SK-N-MC (cell line): ENCODE measurements at regions not wholly inside any gene's neighbourhood (a gene's known extent, or its start where the extent isn't known, plus 50 kb on each side); places are given as distances from the start of the nearest gene placed in this dataset.

Experiments
- DNase-seq: peaks from one replicate; pipeline ENCODE4 v3.0.0-alpha.2; 2011; ENCODE audit warnings: low read depth, low spot score
- H3K27ac ChIP-seq: fragments of 200-600 bp; sonication (generic); 2 replicates; pipeline ENCODE4 v1.5.1; 2016; ENCODE audit warnings: mixed run types
- H3K36me3 ChIP-seq: fragments of 200-600 bp; sonication (generic); 2 replicates; pipeline ENCODE4 v1.6.1; 2017; ENCODE audit warnings: antibody characterized with exemption, low read length, mixed read lengths; ENCODE audit not compliant: insufficient read depth
- H3K4me3 ChIP-seq: fragments of 200-600 bp; sonication (generic); 2 replicates; pipeline ENCODE4 v1.5.1; 2016
- H3K9ac ChIP-seq: fragments of 200-600 bp; sonication (generic); 2 replicates; pipeline ENCODE4 v1.8.0; 2017; ENCODE audit warnings: mixed run types, mixed read lengths; ENCODE audit not compliant: insufficient read length
- H3K9me3 ChIP-seq: fragments of 200-600 bp; sonication (generic); 2 replicates; pipeline ENCODE4 v1.6.1; 2017; ENCODE audit warnings: low read depth, mild to moderate bottlenecking, antibody characterized with exemption, low read length, moderate library complexity, mixed read lengths
- EZH2 ChIP-seq: fragments of 200-600 bp; sonication (generic); IDR thresholded peaks from one replicate; pipeline ENCODE4 v1.6.1; 2017; ENCODE audit warnings: antibody characterized with exemption
- FOXP2 ChIP-seq: optimal IDR thresholded peaks from 2 replicates; pipeline ENCODE3; 2011; ENCODE audit warnings: mild to moderate bottlenecking, moderate library complexity; ENCODE audit not compliant: insufficient read depth; ENCODE audit errors: extremely low read length, control extremely low read depth
- POLR2AphosphoS5 ChIP-seq: IDR thresholded peaks from 2 replicates; pipeline ENCODE4 v1.6.1; 2012; ENCODE audit warnings: mild to moderate bottlenecking, low read depth, low read length, borderline replicate concordance

- no peak overlapping the region for H3K27ac ChIP-seq
- no peak overlapping the region for H3K4me3 ChIP-seq
- no peaks in the 10 kb centered on the region for H3K36me3 ChIP-seq
- no peak overlapping the region for H3K9ac ChIP-seq
- DNase-seq: no peak
- H3K9me3 ChIP-seq: no peaks in the 10 kb centered on the region
- no peak for TF ChIP-seq POLR2AphosphoS5
- TF ChIP-seq EZH2: no peak
- no peak for TF ChIP-seq FOXP2
Observed at GRCh38 chr4:184312126-184312525, 94.5 kb upstream of the ENPP6 start.

DNA sequence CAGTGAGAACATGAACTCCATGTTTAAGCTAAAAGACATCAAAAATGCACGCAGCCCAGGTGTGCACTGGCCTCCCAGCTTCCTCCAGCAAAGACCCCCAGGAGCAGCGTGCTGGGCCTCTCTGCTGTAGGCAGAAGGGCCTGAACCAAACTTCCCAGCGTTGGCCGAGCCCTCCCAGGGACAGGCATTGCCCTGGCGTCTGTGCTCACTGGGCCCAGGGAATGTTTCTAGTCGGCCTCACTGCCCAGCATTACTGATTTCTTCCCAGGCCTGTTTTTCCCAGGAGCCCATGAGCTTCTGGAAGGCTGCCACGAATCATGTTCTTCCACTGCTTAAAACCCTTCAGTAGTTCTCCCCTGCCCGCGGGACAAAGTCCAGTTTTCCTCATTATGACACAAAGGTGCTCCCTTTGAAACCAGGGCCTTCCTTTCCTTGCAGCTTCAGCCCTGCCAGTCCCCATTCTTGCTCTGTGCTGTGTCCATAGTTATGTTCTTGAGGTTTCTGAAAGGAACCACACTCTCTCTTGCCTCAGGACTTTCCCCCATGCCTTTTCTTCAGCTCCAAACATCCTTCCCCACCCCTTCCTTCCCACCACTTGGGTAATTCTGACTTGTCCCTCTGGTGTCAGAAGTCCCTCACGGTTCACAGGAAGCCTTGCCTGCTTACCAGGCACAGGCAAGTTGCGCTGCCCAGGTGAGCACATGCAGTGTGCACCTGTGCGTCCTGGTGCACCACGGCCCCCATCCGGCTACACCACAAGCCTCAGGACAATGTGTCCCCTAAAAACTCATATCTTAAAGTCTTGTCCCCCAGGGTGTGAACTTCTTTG lies 93.4 kb upstream of the ENPP6 start:
- H3K36me3 ChIP-seq: no peaks in the 10 kb centered on the region
- H3K27ac ChIP-seq: no peak overlapping the region
- no peak for DNase-seq
- no peak overlapping the region for H3K4me3 ChIP-seq
- TF ChIP-seq POLR2AphosphoS5 (no peak), FOXP2 (no peak)
- H3K9me3 ChIP-seq: no peaks in the 10 kb centered on the region
- no peak overlapping the region for H3K9ac ChIP-seq

DNA sequence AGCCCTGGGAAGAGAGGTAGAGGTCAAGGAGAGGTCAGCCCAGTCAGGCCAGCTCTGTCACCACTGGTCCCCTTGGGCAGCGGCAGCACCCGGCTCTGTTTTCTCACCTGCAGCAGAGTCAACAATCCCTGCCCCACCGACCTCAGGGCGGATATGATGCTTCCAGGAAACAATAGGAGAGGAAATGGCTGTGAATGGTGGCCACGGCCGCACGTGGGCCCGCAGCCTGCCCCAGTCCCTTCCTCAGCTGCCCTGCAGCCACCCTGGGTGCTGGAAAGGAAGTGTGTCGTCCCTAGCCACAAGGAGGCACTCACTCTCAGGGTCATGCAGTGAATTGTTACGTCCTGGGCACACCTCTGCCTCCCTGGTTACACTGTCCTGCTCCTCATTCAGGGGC lies 92.5 kb upstream of the ENPP6 start:
- Histone ChIP-seq H3K4me3 (no peak overlapping the region), H3K36me3 (no peaks in the 10 kb centered on the region), H3K9ac (no peak overlapping the region), H3K9me3 (no peaks in the 10 kb centered on the region), H3K27ac (no peak overlapping the region)
- TF ChIP-seq FOXP2 (no peak), EZH2 (no peak), POLR2AphosphoS5 (no peak)
- no peak for DNase-seq

GRCh38 chr4:184309241-184310170 lies 91.8 kb upstream of the ENPP6 start:
- DNase-seq: no peak
- TF ChIP-seq POLR2AphosphoS5: no peak
- no peak for TF ChIP-seq EZH2
- no peak for TF ChIP-seq FOXP2
- Histone ChIP-seq H3K27ac (no peak overlapping the region), H3K9me3 (no peaks in the 10 kb centered on the region), H3K36me3 (no peaks in the 10 kb centered on the region), H3K4me3 (no peak overlapping the region), H3K9ac (no peak overlapping the region)

DNA sequence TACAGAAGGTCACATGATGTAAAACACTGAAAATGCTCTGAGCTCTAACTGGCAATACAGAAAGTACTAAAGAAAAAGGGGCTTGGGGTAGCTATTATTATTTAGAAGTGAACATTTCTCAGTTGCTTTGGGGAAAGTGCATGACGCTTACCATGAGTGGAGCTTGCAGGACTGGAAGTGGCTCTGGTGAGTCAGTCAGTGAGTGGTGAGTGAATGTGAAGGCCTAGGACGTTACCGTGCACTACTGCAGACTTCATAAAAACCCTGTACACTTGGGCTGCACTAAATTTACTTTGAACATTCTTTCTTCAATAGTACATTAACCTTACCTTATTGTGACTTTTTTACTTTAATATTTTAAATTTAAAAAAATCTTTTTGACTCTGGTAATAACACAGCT lies 89.3 kb upstream of the ENPP6 start:
- Histone ChIP-seq H3K36me3 (no peaks in the 10 kb centered on the region), H3K9me3 (no peaks in the 10 kb centered on the region), H3K9ac (no peak overlapping the region), H3K4me3 (no peak overlapping the region), H3K27ac (no peak overlapping the region)
- no peak for DNase-seq
- no peak for TF ChIP-seq EZH2
- no peak for TF ChIP-seq POLR2AphosphoS5
- no peak for TF ChIP-seq FOXP2

GRCh38 chr4:184306470-184306869 lies 88.8 kb upstream of the ENPP6 start:
- Histone ChIP-seq H3K9ac (no peak overlapping the region), H3K4me3 (no peak overlapping the region), H3K36me3 (no peaks in the 10 kb centered on the region), H3K9me3 (no peaks in the 10 kb centered on the region), H3K27ac (no peak overlapping the region)
- TF ChIP-seq EZH2 (no peak), POLR2AphosphoS5 (no peak), FOXP2 (no peak)
- no peak for DNase-seq

GRCh38 chr4:184300816-184301215 lies 83.1 kb upstream of the ENPP6 start:
- no peak for DNase-seq
- Histone ChIP-seq H3K36me3 (no peaks in the 10 kb centered on the region), H3K27ac (no peak overlapping the region), H3K9me3 (no peaks in the 10 kb centered on the region), H3K9ac (no peak overlapping the region), H3K4me3 (no peak overlapping the region)
- TF ChIP-seq FOXP2: no peak
- no peak for TF ChIP-seq EZH2
- TF ChIP-seq POLR2AphosphoS5: no peak

DNA sequence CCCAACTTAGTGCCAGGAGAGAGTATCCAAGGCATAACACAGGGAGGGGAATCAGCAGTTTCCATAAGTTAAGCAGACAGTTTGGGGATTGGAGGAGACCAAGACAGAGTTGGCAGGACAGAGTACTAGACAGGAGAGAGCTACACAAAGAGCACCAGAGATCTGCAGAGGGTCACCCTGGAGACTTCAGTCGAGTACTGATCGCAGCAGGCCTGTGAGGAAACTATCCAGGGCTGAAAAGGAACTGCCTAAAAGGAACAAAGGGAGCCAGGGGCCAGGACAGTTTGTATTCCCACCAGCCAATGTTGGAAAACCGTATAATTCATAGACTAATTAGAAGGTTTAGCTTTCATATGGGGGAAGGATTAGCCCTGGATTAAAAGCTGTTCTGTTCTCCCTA lies 80.6 kb upstream of the ENPP6 start:
- no peak overlapping the region for H3K27ac ChIP-seq
- no peak for TF ChIP-seq POLR2AphosphoS5
- no peak for TF ChIP-seq FOXP2
- no peak for TF ChIP-seq EZH2
- H3K36me3 ChIP-seq: no peaks in the 10 kb centered on the region
- no peak overlapping the region for H3K9ac ChIP-seq
- H3K9me3 ChIP-seq: no peaks in the 10 kb centered on the region
- no peak overlapping the region for H3K4me3 ChIP-seq
- DNase-seq: no peak

GRCh38 chr4:184295206-184295605 lies 77.5 kb upstream of the ENPP6 start:
- Histone ChIP-seq H3K36me3 (no peaks in the 10 kb centered on the region), H3K27ac (no peak overlapping the region), H3K9ac (no peak overlapping the region), H3K4me3 (no peak overlapping the region), H3K9me3 (no peaks in the 10 kb centered on the region)
- DNase-seq: no peak
- TF ChIP-seq EZH2 (no peak), POLR2AphosphoS5 (no peak), FOXP2 (no peak)
